C1 segment of cervical spinal cord (tissue), 14 donors: ENCODE measurements at regions not wholly inside any gene's neighbourhood (a gene's known extent, or its start where the extent isn't known, plus 50 kb on each side); places are given as distances from the start of the nearest gene placed in this dataset.

Experiments
- DNase-seq, 14 donors: peaks; one replicate each; lab custom pipeline; 2025; lab: John Stamatoyannopoulos, UW

- no peak for DNase-seq
These were observed 96.3 kb upstream of the SPRY2 start for GRCh38 chr13:80437231-80437630.

- no peak for DNase-seq
These were observed 95.7 kb upstream of the SPRY2 start for GRCh38 chr13:80436571-80437169.

- no peak for DNase-seq
These were observed 89.6 kb upstream of the SPRY2 start for GRCh38 chr13:80430561-80430960.

- no peak for DNase-seq
These were observed 87.6 kb upstream of the SPRY2 start for GRCh38 chr13:80428349-80429096.

GRCh38 chr13:80419416-80419815 is 78.5 kb upstream of the SPRY2 start:
- DNase-seq: no peak

GRCh38 chr13:80413611-80414010 is 72.7 kb upstream of the SPRY2 start:
- no peak for DNase-seq

- no peak for DNase-seq
These were observed 67.3 kb upstream of the SPRY2 start for GRCh38 chr13:80408270-80408669.

GRCh38 chr13:80400865-80401426 is 60.0 kb upstream of the SPRY2 start:
- DNase-seq: no peak

GRCh38 chr13:80400164-80400864 is 59.4 kb upstream of the SPRY2 start:
- DNase-seq: no peak

- no peak for DNase-seq
These were observed 58.6 kb upstream of the SPRY2 start for GRCh38 chr13:80399340-80400163.
